IPS DF 19.7 (cell line): ENCODE measurements at regions not wholly inside any gene's neighbourhood (a gene's known extent, or its start where the extent isn't known, plus 50 kb on each side); places are given as distances from the start of the nearest gene placed in this dataset.

Source experiments
- DNase-seq: peaks from one replicate; pipeline ENCODE4 v3.0.0-alpha.2; 2013; ENCODE audit warnings: low read depth, low spot score

DNA sequence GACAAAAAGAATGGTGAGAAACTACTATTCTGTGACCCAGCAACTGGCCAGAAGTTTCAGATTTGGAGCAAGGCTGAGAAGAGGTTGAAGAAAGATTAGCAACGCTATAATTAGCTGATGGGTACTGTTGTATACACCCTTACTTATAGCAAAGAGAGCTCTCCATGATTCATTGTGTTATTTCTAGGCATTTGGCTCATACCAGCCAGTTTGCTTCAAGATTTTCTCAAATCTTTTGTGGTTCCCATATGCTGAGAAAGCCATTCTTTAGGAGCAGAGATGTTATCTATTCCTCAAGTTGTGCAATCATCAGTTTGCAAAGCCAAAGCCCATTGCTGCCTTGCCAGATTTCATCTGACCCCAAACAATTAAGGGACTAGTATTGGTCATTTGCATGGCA is 179.4 kb downstream of the ETS1 start:
- DNase-seq: no peak

DNA sequence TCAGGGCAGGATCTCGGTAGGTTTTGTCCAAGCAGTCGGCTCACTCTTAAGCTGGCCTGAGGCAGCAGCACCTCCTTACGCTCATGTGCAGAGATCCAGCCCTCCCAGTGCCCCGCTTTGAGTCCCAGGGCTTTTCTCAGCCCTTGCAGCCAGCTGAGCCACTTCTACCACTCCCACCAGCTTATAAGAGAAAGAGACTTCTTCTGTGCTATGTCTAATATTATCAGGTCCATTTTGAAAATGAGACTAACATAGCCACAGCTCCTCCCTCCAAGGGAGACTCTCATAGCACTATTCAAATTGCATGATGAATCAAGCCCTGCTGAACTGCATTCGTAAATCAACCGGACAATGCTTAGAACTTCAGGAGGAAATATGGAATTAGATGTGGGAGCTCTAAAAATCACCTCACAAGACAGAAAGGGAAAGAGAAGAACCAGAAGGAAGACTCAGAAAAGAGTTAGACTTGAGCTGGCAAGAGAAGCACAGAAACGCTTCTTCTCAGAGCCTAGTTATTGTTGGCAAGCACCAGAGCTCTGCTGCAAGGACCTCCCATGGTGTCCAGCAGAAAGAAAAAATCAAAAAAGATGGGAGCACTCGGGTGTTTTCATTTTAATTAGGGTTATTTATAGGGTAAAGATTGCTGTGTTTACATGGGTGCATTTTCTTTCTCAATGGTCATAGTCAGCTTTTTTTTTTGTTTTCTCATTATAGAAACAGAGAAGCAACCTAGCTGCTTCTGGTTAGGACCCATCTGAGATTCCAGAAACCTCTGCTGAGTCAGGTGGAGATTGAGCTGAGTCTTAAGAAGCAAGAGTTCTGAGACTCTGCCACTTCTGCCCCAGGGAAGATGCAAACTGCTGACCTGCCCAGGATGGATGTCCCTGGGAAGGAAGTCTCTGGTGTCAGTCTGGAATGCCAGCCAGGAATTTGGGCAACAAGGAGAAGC is 181.4 kb downstream of the ETS1 start:
- DNase-seq: no peak

DNA sequence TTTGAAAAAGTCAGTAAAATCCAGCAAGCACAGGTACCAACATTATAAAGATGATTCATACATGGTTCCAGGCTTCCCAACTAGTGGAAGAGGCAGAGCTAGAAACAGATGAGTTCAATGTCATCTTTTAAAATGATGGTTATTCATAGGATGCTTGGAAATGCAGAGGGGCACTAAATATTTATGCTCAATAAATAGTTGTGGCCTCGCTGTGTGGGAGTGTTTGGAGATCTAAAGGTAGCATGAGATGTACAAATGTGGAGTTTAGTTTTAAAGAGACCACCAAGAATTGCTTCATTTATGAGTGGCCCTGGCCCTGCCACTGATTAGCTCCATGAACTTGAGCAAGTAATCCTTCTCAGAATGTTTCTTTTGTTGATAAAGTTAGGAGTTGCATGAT is 182.2 kb downstream of the ETS1 start:
- DNase-seq: no peak

DNA sequence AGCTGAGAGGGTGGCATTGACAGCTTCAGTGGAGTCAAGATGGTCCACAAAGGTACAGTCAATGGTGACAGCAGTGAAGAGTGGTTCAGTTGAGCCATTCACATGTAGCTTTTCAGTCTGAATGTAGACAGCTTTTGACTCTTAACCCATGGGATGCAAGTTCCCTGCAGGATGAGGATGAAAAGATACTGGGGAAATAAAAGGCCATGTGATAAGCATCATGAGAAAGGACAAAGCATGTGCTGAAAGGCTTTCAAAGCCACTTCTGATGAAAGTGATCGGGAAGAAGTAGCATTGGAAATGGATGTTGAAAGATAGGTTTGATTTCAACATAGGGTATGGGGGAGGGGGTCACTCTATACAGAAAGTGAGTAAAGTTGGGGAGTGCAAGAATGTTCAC is 182.9 kb downstream of the ETS1 start:
- DNase-seq: no peak

DNA sequence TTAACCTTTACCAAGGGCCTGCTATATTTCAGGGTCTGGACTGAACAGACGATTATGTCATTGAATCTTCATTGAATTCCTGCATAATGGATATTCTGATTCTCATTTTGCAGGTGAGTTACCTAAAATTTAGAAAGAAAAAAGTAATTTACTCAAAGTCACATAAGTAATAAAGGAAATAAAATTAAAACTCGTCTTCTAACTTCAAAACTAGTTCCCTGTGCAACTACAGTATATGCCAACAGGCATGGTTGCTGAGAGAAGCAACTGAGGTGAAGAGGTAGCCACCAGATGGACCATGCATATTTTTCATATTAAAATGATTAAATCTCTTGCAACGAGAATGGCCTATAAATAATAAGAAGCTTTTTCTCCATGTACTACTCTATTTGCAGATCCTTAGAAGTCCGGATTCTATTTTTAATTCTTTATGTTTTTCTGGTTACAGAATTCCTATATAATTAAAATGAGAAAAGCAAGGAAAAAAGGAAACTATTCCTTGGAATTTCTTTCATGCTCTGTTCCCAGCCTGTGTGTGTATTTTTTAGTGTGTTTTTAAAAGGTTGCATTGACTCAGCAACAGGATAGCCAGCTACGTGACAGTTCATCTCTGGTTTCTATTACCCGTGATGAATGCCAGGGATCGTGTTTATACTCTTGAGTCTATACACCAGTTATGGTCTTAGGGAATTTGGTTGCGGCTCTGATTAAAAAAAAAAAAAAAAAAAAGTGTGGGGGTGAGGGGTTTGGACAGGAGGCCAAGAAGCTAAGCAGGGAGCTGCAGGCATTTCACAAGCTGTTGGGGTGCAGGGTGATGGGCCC is 186.8 kb downstream of the ETS1 start:
- DNase-seq: no peak

DNA sequence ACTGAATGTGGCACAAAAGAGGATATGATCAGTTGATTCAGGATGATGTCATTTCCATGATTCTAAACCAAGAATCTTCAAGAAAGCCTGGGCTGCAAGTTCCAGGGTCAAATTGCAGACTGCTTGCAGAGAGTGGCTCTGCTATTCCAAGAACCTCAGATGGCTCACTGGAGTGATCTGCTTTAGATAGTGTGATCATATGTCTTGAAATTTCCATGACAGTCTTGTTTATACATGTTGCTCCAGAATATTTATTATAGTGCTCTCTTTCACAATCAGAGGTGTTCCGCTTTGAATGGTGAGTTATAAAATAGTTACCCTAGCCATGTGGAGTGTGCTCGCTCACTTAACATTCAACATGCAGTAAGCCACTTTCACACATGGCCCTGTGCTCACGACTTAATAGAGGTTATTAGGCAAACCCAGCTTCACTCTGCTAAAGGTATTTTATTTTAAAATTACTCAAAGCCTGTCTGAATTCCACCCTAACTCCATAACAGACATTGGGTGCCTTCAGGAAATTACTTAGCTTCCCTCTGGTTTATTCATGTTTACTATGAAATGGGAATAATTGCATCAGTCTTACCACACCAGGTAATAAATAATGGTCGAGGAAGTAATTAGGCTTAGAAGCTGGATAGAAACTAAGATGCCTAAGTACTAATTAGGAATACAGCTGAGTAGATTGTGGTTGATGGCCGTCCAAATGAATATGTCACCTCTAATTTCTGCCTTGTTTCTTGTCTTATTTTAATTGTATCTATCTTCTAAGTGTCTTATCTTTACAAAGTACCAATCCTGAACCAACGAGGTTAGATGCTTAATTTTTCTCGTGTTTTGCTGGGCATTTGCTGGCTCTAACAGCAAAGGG is 187.9 kb downstream of the ETS1 start:
- DNase-seq: no peak

DNA sequence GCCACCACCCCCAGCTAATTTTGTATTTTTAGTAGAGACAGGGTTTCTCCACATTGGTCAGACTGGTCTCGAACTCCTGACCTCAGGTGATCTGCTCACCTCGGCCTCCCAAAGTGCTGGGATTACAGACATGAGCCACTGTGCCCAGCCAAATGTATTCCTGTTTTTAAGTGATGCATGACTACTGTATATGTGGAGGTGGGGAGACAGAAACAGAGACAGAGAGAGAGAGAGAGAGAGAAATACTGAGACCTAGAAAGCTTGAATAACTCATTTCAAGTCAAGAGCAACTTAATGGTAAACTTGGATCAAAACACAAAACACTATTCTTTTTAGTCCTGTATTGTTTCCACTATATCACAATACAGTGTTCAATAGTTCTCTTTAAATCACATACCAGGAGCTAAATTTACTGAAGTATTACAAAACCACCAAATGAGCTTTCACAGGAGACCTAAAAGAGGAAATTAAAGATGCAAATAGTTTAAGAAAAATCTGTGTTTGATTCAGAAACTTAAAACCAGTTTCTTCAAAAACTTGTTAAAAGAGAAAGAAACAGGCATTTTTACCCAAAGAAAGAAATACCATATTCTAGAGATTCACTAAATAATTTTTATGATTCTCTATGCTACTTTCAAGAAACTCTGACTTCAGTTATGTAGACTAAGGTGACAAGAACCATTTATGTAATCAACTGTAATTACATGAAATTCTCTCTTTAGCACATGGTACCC is 188.7 kb downstream of the ETS1 start:
- DNase-seq: no peak

DNA sequence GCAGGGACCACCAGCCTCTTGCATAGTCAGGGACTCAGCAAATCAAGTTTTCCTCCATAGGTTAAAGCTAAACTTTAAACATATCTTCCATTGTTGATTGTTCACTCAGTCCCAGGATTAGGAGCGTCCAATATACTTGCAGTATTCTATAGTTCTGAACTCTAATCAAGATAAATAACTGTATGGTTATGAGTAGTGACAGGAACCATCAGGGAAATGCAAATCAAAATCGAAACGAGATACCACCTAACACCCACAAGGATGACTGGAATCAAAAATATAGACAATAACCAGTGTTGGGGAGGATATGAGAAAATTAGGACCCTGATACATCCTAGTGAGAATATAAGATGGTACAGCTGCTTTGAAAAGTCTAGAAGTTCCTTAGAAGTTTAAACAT is 190.0 kb downstream of the ETS1 start:
- no peak for DNase-seq

DNA sequence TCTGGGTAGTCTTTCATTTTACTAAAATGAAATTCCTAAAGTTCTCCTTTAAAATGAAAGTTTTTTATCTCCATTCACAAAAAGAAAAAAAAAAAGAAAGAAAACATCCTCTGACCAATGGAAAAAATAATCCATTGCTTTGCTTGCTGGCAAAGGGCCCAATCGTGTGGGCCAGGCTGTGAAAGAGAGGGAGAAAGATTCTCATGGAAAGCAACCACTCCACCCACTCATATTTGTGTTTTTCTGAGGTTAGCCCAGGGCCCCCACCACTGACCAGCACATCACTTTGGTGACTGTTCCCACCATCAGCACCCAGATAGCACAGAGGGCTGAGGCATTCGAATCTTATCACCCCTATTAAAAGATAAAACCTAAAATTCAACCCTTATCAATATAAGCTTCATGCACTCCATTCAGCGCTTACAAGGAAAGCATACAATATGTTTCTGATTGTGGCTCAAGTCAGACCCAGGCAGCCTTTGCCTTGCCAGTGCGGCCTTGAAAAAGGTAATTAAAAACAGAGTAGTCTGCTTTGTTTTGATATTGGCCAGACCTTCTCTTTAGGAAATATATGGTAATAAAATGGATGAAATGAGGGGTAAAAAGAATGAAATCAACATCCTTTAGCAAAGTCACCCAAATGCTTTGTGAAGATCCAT is 192.8 kb downstream of the ETS1 start:
- DNase-seq: no peak

DNA sequence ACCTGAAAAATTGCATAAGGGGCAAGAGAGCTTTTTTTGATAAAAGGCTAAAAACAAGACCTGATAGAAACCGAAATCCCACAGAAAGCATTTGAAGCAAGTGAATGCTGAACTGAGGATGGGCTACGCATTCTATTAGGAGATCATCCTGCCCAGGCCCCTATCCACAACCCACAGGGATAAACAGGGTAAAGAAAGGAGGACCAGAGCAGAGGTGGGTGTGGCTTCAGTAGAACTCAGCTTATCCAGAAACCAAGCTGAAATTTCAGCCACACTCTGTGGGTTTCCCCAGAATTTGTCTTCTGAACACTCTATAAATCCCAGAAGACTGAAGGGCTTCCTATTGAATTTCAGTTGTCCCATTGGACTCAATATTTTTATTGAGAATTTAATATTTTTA is 195.1 kb downstream of the ETS1 start:
- DNase-seq: no peak

DNA sequence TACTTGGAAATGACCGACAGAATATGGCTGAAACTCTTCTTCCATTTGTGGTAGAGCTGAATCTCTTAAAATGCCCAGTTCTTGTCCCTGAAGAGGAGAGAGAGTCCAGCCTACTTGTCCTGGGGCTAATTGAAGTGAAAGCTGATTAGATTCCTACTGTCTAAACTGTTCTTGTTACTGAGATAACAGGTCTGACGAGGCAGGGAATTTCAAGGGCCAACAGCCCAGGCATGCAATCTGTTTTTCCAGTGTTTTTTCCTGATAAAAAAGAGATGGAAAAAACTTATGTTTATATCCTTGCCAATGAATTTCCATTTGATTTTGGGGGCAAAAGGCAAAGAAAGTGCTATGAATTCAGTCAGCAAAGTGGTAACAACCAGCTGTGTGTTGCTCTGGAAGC is 195.5 kb downstream of the ETS1 start:
- DNase-seq: no peak

DNA sequence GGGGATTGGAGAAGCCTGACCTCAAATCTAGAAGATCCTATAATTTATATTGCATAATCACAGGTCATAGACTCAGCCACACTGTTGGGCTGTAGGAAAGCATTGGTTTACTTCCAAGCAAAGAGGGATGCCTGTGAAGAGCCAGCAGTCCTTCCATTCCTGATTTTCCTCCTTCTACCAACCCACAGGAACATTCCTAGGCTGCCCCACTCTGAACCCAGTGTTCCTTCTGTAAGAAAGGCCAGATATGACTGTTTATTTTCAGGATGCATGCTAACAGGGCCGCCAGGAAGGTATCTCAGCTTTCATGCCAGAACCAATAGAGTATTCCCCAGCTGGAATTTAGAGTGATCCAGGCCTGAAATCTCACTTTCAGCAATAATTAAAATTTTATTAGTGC is 197.1 kb downstream of the ETS1 start:
- DNase-seq: no peak

DNA sequence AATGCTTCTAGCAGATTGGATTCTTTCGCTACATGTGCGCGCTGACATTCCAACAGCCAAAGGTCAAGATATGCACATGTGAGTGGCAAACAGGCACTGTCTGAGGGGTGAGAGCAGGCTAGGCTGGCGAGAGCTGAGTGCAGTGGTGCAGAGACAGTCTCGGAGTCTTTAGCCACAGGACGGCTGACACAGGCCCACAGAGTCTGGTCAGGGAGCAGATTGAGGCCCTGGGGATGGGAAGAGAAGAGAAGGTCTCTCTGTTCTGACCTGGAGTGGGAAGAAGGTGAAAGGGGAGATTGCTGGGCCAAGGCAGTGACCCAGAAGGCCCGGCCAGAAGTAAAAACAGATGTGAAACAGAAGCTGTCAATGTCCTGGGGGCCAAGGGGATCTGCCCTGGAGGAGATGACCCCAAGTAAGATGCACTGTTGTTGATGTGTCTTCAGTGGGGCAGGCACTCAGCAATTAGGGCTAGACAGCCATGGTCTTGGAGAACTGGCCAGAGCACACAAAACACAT is 197.8 kb downstream of the ETS1 start:
- DNase-seq: no peak

DNA sequence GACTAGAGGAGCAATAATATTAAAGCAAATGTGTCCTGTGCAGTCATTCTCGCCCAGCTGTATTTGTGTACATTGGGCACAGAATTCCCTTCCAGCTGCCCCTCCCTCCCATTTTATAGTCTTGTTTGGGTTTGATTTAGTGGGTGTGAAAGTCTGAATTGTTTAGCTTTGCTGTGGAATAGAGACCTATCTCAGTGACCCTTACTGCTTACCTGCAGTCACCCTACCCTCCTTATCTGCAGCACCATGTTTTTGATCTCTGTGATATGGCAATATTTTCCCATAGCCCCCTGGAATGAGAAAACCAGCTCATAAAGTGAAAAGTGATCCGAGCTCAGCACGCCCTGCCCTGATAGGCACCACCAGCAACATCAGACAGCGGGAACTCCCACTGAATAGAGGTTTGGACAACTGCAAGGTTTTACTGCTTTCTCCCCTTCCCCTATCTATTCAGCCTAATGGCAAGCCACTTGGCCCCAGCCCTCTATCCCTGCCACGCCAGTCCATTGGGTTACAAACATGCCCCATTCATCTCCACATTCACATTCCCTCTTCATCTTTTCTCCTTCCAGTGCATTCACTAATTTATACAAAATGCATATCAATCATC is 199.0 kb downstream of the ETS1 start:
- no peak for DNase-seq

DNA sequence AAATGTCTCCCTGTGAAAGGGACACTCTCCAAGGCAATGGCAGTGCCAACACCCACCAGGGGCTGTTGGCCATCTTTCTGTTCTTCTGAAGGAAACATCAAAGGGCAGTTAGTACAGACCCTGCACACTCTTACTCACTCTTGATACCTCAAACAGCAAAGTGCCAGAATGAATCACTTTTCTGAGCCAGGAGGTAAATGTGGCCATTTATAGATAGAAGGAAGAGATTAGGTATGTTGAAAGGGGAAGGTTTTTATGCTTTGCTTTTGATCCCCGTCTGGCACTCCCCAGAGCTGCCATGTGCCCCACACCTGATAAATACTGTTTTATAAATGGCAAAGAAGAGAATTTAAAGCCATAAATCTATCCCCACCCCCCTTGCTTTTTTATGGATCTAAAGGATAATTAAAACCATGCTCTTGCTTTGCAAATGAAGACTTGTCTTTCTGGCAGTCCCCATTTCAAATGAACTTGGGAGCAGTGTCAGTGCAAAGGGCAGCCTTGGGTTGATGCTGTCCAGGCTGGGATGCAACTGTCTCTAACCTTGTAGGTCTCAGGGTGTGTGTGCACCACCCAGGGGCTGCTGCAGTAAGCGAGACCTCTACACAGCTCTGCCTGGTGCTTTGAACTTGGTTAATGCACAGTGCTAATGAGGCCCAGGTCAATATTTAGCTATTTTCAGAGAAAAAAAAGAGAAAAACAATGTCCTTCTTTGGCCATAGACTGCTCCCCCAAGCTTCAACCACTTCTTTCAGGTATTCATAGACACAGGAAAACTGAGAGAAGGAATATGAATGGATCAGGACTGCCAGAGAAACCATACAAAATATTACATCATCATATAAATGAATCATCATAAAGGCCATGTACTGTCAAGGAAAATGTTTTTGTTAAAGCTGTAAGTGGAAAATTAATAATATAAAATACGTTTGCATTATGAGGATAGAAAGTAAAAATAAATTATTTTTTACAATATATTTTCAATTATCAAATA is 207.5 kb downstream of the ETS1 start:
- DNase-seq: no peak

DNA sequence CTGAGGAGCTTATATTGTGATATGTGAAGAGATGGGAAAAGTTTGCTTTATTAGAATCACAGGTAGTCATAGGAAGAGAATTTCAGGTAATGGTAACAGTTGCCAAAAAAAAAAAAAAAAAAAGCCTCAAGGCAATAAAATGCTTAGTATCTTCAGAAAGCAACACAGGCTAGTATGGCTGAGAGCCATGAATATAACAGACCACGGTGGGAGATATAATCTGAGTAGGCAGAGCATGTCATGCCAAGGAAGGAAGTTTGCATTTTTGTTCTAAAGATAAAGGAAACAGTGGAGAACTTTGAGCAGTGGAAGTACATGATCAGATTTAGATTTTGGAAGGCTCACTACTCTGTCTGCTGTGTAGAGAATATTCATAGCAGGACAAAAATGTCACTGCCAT is 211.4 kb downstream of the ETS1 start:
- no peak for DNase-seq

DNA sequence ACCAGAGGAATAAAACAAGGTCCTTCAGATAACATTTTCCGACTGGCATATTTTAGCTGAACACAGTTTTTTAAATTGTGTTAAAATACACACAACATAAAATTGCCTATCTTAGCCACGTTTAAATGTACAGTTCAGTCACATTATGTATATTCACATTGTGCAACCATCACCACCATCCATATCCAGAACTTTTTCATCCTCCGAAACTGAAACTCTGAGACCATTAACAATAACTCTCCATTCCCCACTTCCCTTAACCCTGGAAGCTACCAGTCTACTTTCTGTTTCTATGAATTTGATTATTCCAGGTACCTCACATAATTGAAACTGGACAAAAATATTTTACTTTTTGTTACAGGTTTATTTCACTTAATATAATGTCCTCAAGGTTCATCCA is 213.3 kb downstream of the ETS1 start:
- no peak for DNase-seq

DNA sequence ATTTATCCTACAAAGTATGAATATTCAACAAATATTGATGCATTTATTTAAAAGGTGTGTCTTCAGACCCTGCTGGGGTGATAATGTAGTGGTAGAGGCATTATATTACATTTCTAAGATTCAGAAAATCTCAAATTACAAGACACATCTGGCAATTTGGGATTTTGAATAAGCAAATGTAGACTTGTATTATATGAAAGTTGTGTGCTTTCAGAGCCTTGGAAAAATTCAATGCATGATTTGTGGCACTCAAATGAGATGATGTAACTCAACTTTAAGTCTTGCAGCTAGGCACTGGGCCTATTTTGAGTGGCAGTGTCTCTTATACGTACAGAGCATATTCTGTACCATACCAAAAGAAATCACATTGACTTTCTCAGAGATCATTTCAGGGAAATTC is 214.4 kb downstream of the ETS1 start:
- no peak for DNase-seq

DNA sequence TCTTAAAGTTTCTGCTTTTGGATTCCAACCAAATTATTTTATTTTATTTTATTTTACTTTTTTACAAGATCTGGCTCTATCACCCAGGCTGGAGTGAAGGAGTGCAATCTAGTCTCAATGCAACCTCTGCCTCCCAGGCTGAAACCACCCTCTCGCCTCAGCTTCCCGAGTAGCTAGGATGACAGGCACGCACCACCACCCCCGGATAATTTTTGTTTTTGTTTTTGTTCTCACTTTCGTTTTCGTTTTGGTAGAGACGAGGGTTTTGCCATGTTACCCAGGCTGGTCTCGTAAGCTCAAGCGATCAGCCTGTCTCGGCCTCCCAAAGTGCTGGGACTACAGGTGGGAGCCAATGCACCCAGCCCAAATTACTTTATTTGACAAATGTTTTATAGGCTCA is 219.8 kb downstream of the ETS1 start:
- no peak for DNase-seq
